ENCODE measurements at regions not wholly inside any gene's neighbourhood (a gene's known extent, or its start where the extent isn't known, plus 50 kb on each side); places are given as distances from the start of the nearest gene placed in this dataset.
"Not testable (repeated sequence)": the region's sequence is repeated elsewhere in the genome, so short reads cannot be mapped to it uniquely, and the experiment has no call there.

- POLR2A ChIA-PET = no interaction called here
- Mint-ChIP-seq H3K27ac (no peak overlapping the region), H3K36me3 (no peaks in the 10 kb centered on the region), H3K9me3 (no peaks in the 10 kb centered on the region), H3K27me3 (peaks cover 27% of the 10 kb centered on the region), H3K4me3 (no peak overlapping the region), H3K4me1 (no peaks in the 10 kb centered on the region)
- no peak for DNase-seq
- no peak for ATAC-seq (ENCODE audit: low read depth)
Measured at GRCh38 chr10:114708084-114708483, 50.0 kb upstream of the ABLIM1 start.

- H3K27ac Mint-ChIP-seq = no peak overlapping the region
- POLR2A ChIA-PET = no interaction called here
- H3K4me3 Mint-ChIP-seq = no peak overlapping the region
- no peaks in the 10 kb centered on the region for H3K36me3 Mint-ChIP-seq
- DNase-seq (no peak), ATAC-seq (ENCODE audit: low read depth) (no peak)
- H3K4me1 Mint-ChIP-seq = no peaks in the 10 kb centered on the region
- H3K9me3 Mint-ChIP-seq = no peaks in the 10 kb centered on the region
- peaks cover 26% of the 10 kb centered on the region for H3K27me3 Mint-ChIP-seq
Measured at GRCh38 chr10:114708717-114709335, 50.8 kb upstream of the ABLIM1 start.

DNA sequence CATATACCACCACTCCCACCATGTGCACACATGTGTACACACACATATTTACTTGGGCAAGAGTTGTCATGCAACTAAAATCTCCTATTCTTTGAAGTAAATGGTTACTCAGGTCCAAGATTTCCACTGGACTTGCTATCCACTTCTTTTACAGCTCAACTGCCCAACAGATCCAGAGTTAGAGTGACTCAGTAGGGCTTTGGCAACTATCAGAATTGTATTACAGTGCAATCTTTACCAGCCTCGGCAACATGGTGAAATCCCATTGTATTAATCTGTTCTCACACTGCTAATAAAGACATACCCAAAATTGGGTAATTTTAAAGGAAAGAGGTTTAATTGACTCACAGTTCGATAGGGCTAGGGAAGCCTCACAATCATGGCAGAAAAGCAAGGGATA lies 51.9 kb upstream of the ABLIM1 start:
- Mint-ChIP-seq H3K9me3 (no peaks in the 10 kb centered on the region), H3K4me3 (no peak overlapping the region), H3K27me3 (peaks cover 29% of the 10 kb centered on the region), H3K36me3 (no peaks in the 10 kb centered on the region), H3K4me1 (no peaks in the 10 kb centered on the region), H3K27ac (no peak overlapping the region)
- DNase-seq (no peak), ATAC-seq (ENCODE audit: low read depth) (no peak)
- POLR2A ChIA-PET = no interaction called here

DNA sequence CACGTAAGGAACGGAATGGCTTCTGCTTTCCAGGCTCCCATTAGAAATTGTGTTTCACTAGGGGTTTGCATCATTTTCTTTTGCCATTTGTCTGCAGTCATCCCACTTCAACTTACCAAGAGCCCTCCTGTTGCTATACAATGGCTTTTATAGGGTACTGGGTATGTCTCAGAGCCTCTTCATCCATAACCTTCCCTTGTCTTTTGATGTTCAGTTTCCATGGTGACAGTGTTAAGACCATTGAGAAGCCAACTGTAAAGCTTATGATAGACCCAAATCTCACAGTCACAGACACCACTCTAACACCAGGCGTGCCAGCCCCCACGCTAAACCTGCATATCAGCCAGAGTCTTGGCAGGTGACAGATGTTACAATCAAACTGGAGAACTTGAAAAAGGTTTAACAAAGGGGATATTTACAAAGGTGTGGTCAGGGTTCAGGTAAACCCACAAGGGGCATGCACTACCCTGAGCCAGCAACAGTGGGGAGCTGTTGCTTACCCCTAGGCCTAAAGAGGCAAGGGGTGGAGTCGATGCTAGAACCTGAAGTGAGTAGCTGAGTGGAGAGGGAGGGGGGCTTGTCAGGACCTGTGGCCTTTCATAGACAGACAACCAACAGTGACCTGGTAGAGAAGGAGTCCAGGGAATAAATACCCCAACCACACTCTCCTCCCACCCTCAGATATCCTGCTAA lies 53.2 kb upstream of the ABLIM1 start:
- no peaks in the 10 kb centered on the region for H3K9me3 Mint-ChIP-seq
- no peak for ATAC-seq (ENCODE audit: low read depth)
- no peaks in the 10 kb centered on the region for H3K36me3 Mint-ChIP-seq

GRCh38 chr10:114711869-114712250 lies 53.8 kb upstream of the ABLIM1 start:
- Mint-ChIP-seq H3K9me3 (no peaks in the 10 kb centered on the region), H3K36me3 (no peaks in the 10 kb centered on the region), H3K27ac (no peak overlapping the region), H3K4me1 (no peaks in the 10 kb centered on the region), H3K4me3 (no peak overlapping the region), H3K27me3 (peaks cover 29% of the 10 kb centered on the region)
- no peak for ATAC-seq (ENCODE audit: low read depth)
- POLR2A ChIA-PET = no interaction called here
- DNase-seq = no peak

More for the DNA sequence above, 53.2 kb upstream of the ABLIM1 start:
- Mint-ChIP-seq H3K27ac (no peak overlapping the region), H3K4me3 (no peak overlapping the region), H3K4me1 (no peaks in the 10 kb centered on the region), H3K27me3 (peaks cover 30% of the 10 kb centered on the region)
- POLR2A ChIA-PET = no interaction called here
- DNase-seq = no peak

DNA sequence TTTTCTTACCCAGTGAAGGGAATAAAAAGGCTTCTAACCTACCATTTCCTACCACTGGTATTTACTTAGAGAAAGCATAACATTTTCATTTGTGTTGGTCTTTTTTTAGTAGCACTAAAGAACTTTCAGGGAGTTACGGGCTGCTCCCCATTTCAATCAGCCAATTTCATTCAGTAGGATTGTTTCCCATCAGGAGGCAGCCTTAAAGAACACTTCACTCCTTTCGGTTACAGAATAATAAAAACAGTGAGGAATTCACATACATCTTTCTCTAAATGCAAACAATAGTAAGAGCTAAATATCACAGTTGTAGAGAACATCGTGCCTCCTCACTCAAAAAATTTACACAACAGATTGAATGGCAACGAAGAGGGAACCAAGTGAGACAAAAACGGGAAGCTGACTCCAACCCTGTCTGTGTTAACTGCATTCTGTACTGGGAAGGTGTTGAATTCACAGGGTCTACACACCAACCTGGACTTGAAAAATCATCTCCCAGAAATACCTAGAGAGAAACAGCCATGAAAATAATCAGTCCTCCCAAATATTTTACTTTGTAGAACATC lies 55.5 kb upstream of the ABLIM1 start:
- no peaks in the 10 kb centered on the region for H3K9me3 Mint-ChIP-seq
- no peak for DNase-seq
- peaks cover 26% of the 10 kb centered on the region for H3K27me3 Mint-ChIP-seq
- H3K36me3 Mint-ChIP-seq = no peaks in the 10 kb centered on the region
- POLR2A ChIA-PET = no interaction called here
- no peaks in the 10 kb centered on the region for H3K4me1 Mint-ChIP-seq
- ATAC-seq (ENCODE audit: low read depth) = no peak
- H3K27ac Mint-ChIP-seq = no peak overlapping the region
- H3K4me3 Mint-ChIP-seq = no peak overlapping the region

- DNase-seq = no peak
- Mint-ChIP-seq H3K27ac (no peak overlapping the region), H3K4me1 (no peaks in the 10 kb centered on the region), H3K27me3 (peaks cover 26% of the 10 kb centered on the region), H3K4me3 (no peak overlapping the region), H3K36me3 (no peaks in the 10 kb centered on the region), H3K9me3 (no peaks in the 10 kb centered on the region)
- POLR2A ChIA-PET = no interaction called here
- ATAC-seq (ENCODE audit: low read depth) = no peak
Measured at GRCh38 chr10:114714281-114714741, 56.2 kb upstream of the ABLIM1 start.

GRCh38 chr10:114715171-114715670 lies 57.1 kb upstream of the ABLIM1 start:
- no peak for ATAC-seq (ENCODE audit: low read depth)
- POLR2A ChIA-PET = no interaction called here

DNA sequence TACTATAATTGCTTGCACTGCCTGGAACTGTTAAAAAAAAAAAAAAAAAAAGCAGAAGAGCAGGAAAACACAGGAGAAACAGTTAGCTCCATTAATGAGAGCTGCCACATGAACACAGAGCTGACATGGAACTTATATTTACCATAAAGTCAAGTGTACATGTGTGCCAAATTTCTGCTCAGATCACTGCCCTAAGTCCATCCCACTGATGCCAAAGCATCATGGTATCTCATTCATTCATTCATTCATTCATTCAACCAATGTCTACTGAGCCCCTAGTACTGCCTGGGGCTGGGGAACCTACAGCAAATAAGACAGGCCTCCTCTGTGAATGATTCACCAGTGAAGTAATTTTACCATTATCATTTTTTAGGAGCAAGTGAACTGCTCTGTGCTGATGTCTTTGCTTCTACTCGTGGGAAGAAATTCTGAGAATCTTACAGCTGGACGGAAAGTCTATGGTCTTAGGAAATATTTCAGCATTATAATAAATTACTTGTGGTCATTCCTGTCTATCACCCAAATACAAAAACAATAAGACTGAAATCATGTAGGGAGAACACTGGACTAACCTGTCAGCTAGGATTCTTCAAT lies 58.8 kb upstream of the ABLIM1 start:
- no peak for DNase-seq
- peaks cover 19% of the 10 kb centered on the region for H3K27me3 Mint-ChIP-seq
- H3K36me3 Mint-ChIP-seq = no peaks in the 10 kb centered on the region
- POLR2A ChIA-PET = no interaction called here
- H3K4me3 Mint-ChIP-seq = no peak overlapping the region
- H3K4me1 Mint-ChIP-seq = no peaks in the 10 kb centered on the region
- no peaks in the 10 kb centered on the region for H3K9me3 Mint-ChIP-seq
- no peak overlapping the region for H3K27ac Mint-ChIP-seq
- ATAC-seq (ENCODE audit: low read depth) = no peak

More at GRCh38 chr10:114715171-114715670, 57.1 kb upstream of the ABLIM1 start:
- no peak for DNase-seq
- Mint-ChIP-seq H3K27ac (no peak overlapping the region), H3K9me3 (no peaks in the 10 kb centered on the region), H3K27me3 (peaks cover 24% of the 10 kb centered on the region), H3K4me1 (no peaks in the 10 kb centered on the region), H3K4me3 (no peak overlapping the region), H3K36me3 (no peaks in the 10 kb centered on the region)

- H3K36me3 Mint-ChIP-seq; H3K4me3 Mint-ChIP-seq; H3K4me1 Mint-ChIP-seq; ATAC-seq (ENCODE audit: low read depth); H3K27ac Mint-ChIP-seq; H3K9me3 Mint-ChIP-seq; DNase-seq; POLR2A ChIA-PET: not testable (repeated sequence)
- peaks cover 19% of the 10 kb centered on the region for H3K27me3 Mint-ChIP-seq
Measured at GRCh38 chr10:114717881-114718280, 59.8 kb upstream of the ABLIM1 start.

DNA sequence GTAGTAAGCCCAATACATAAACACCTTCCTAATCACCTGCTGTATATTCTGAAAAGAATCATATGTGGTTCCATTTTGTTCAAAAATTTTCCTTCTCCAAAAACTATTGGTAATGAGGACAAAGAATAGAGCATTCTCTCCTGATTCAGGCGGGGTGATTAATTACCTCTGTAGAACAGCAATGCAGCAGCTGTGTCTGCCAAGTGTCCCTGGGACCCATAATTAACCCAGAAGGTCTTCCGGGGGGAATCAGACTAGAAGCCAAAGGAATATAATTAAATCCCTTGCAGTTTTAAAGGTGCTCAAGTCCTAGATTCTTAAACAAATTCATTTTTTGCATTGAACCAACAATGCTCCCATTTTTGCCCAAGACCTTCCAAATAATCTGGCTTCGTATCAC lies 60.3 kb upstream of the ABLIM1 start:
- Mint-ChIP-seq H3K36me3 (no peaks in the 10 kb centered on the region), H3K4me1 (no peaks in the 10 kb centered on the region), H3K4me3 (no peak overlapping the region), H3K27ac (no peak overlapping the region), H3K27me3 (peaks cover 15% of the 10 kb centered on the region), H3K9me3 (no peaks in the 10 kb centered on the region)
- no peak for ATAC-seq (ENCODE audit: low read depth)
- POLR2A ChIA-PET = no interaction called here
- DNase-seq = no peak

DNA sequence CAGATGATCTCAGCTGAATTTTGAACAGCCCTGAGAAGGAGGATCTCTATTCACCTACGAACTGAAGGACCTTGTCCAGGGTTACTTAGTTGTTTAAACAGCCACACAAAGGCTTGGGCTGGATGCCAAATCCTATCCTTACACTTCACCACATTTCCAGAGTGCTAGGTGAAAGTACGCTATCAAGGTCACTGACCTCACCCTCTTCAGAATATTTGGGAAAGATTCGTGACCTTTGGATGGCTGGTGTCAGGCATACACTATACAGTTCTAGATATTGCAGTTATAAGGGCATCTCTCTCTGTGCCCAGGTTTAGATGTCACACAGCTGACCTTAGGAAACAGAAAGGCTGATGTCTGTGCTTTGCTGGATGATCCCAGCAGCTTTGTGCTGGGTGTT lies 61.2 kb upstream of the ABLIM1 start:
- no peaks in the 10 kb centered on the region for H3K4me1 Mint-ChIP-seq
- POLR2A ChIA-PET = no interaction called here
- ATAC-seq (ENCODE audit: low read depth) = no peak
- no peak overlapping the region for H3K4me3 Mint-ChIP-seq
- no peaks in the 10 kb centered on the region for H3K36me3 Mint-ChIP-seq
- no peak overlapping the region for H3K27ac Mint-ChIP-seq
- no peaks in the 10 kb centered on the region for H3K9me3 Mint-ChIP-seq
- no peak for DNase-seq
- peaks cover 9% of the 10 kb centered on the region for H3K27me3 Mint-ChIP-seq

- H3K27ac Mint-ChIP-seq; H3K4me3 Mint-ChIP-seq; H3K27me3 Mint-ChIP-seq; H3K4me1 Mint-ChIP-seq; ATAC-seq (ENCODE audit: low read depth); H3K9me3 Mint-ChIP-seq; DNase-seq; H3K36me3 Mint-ChIP-seq; POLR2A ChIA-PET: not testable (repeated sequence)
Measured at GRCh38 chr10:114720023-114720422, 61.9 kb upstream of the ABLIM1 start.

All from activated naive CD8-positive, alpha-beta T cell treated with anti-CD3 and anti-CD28 coated beads, Interleukin-2, amount 10 ng/mL, durations not matched to agents 7 days and 5 days (primary cell).